ENCODE measurements at regions not wholly inside any gene's neighbourhood (a gene's known extent, or its start where the extent isn't known, plus 50 kb on each side); places are given as distances from the start of the nearest gene placed in this dataset.

- no peaks in the 10 kb centered on the region for H3K4me1 ChIP-seq (ENCODE audit: control insufficient read depth, insufficient read depth, low read length, unreplicated experiment)
- no peak overlapping the region for H2AFZ ChIP-seq (ENCODE audit: low read length, unreplicated experiment)
- peaks cover 24% of the 10 kb centered on the region for H3K27me3 ChIP-seq (ENCODE audit: insufficient read depth, low read length)
- H3K27ac ChIP-seq (ENCODE audit: low read depth, low read length), result no peak overlapping the region
- H3K4me3 ChIP-seq (ENCODE audit: low read depth, low read length), result no peak overlapping the region
- H3K36me3 ChIP-seq (ENCODE audit: insufficient read depth, low read length), result no peaks in the 10 kb centered on the region
- no peaks in the 10 kb centered on the region for H3K79me2 ChIP-seq (ENCODE audit: control insufficient read depth, insufficient read depth, low read length, unreplicated experiment)
Observed at GRCh38 chr1:38690790-38691449, 168.7 kb downstream of the RRAGC start.

GRCh38 chr1:38686927-38687255 is 172.7 kb downstream of the RRAGC start:
- Histone ChIP-seq H3K4me1 (ENCODE audit: control insufficient read depth, insufficient read depth, low read length, unreplicated experiment) (no peaks in the 10 kb centered on the region), H3K36me3 (ENCODE audit: insufficient read depth, low read length) (no peaks in the 10 kb centered on the region), H3K4me3 (ENCODE audit: low read depth, low read length) (no peak overlapping the region), H2AFZ (ENCODE audit: low read length, unreplicated experiment) (no peak overlapping the region), H3K27me3 (ENCODE audit: insufficient read depth, low read length) (peaks cover 37% of the 10 kb centered on the region), H3K79me2 (ENCODE audit: control insufficient read depth, insufficient read depth, low read length, unreplicated experiment) (no peaks in the 10 kb centered on the region), H3K27ac (ENCODE audit: low read depth, low read length) (no peak overlapping the region)

- no peaks in the 10 kb centered on the region for H3K4me1 ChIP-seq (ENCODE audit: control insufficient read depth, insufficient read depth, low read length, unreplicated experiment)
- no peak overlapping the region for H3K4me3 ChIP-seq (ENCODE audit: low read depth, low read length)
- H3K27me3 ChIP-seq (ENCODE audit: insufficient read depth, low read length), result peaks cover 37% of the 10 kb centered on the region
- H3K36me3 ChIP-seq (ENCODE audit: insufficient read depth, low read length), result no peaks in the 10 kb centered on the region
- no peak overlapping the region for H2AFZ ChIP-seq (ENCODE audit: low read length, unreplicated experiment)
- no peak overlapping the region for H3K27ac ChIP-seq (ENCODE audit: low read depth, low read length)
- H3K79me2 ChIP-seq (ENCODE audit: control insufficient read depth, insufficient read depth, low read length, unreplicated experiment), result no peaks in the 10 kb centered on the region
Observed at GRCh38 chr1:38686167-38686926, 173.2 kb downstream of the RRAGC start.

- Histone ChIP-seq H3K4me1 (ENCODE audit: control insufficient read depth, insufficient read depth, low read length, unreplicated experiment) (no peaks in the 10 kb centered on the region), H3K27ac (ENCODE audit: low read depth, low read length) (no peak overlapping the region), H3K4me3 (ENCODE audit: low read depth, low read length) (no peak overlapping the region), H2AFZ (ENCODE audit: low read length, unreplicated experiment) (no peak overlapping the region), H3K36me3 (ENCODE audit: insufficient read depth, low read length) (no peaks in the 10 kb centered on the region), H3K79me2 (ENCODE audit: control insufficient read depth, insufficient read depth, low read length, unreplicated experiment) (no peaks in the 10 kb centered on the region), H3K27me3 (ENCODE audit: insufficient read depth, low read length) (peaks cover 33% of the 10 kb centered on the region)
Observed at GRCh38 chr1:38685388-38685787, 174.2 kb downstream of the RRAGC start.

GRCh38 chr1:38680801-38681510 is 178.6 kb downstream of the RRAGC start:
- Histone ChIP-seq H3K79me2 (ENCODE audit: control insufficient read depth, insufficient read depth, low read length, unreplicated experiment) (no peaks in the 10 kb centered on the region), H3K4me3 (ENCODE audit: low read depth, low read length) (no peak overlapping the region), H3K27me3 (ENCODE audit: insufficient read depth, low read length) (peaks cover 14% of the 10 kb centered on the region), H3K36me3 (ENCODE audit: insufficient read depth, low read length) (no peaks in the 10 kb centered on the region), H3K27ac (ENCODE audit: low read depth, low read length) (no peak overlapping the region), H3K4me1 (ENCODE audit: control insufficient read depth, insufficient read depth, low read length, unreplicated experiment) (no peaks in the 10 kb centered on the region), H2AFZ (ENCODE audit: low read length, unreplicated experiment) (no peak overlapping the region)

GRCh38 chr1:38677756-38678155 is 181.8 kb downstream of the RRAGC start:
- Histone ChIP-seq H3K27me3 (ENCODE audit: insufficient read depth, low read length) (peaks cover 1% of the 10 kb centered on the region; the same call in 1 of the 2 replicates), H3K27ac (ENCODE audit: low read depth, low read length) (no peak overlapping the region), H3K4me3 (ENCODE audit: low read depth, low read length) (no peak overlapping the region), H3K36me3 (ENCODE audit: insufficient read depth, low read length) (no peaks in the 10 kb centered on the region), H3K79me2 (ENCODE audit: control insufficient read depth, insufficient read depth, low read length, unreplicated experiment) (no peaks in the 10 kb centered on the region), H3K4me1 (ENCODE audit: control insufficient read depth, insufficient read depth, low read length, unreplicated experiment) (no peaks in the 10 kb centered on the region), H2AFZ (ENCODE audit: low read length, unreplicated experiment) (no peak overlapping the region)

- no peak overlapping the region for H3K4me3 ChIP-seq (ENCODE audit: low read depth, low read length)
- H3K79me2 ChIP-seq (ENCODE audit: control insufficient read depth, insufficient read depth, low read length, unreplicated experiment), result no peaks in the 10 kb centered on the region
- no peaks in the 10 kb centered on the region for H3K36me3 ChIP-seq (ENCODE audit: insufficient read depth, low read length)
- no peak overlapping the region for H2AFZ ChIP-seq (ENCODE audit: low read length, unreplicated experiment)
- H3K27me3 ChIP-seq (ENCODE audit: insufficient read depth, low read length), result no peaks in the 10 kb centered on the region
- H3K4me1 ChIP-seq (ENCODE audit: control insufficient read depth, insufficient read depth, low read length, unreplicated experiment), result no peaks in the 10 kb centered on the region
- no peak overlapping the region for H3K27ac ChIP-seq (ENCODE audit: low read depth, low read length)
Observed at GRCh38 chr1:38677311-38677710, 182.3 kb downstream of the RRAGC start.

GRCh38 chr1:38672692-38673091 is 186.9 kb downstream of the RRAGC start:
- Histone ChIP-seq H2AFZ (ENCODE audit: low read length, unreplicated experiment) (no peak overlapping the region), H3K27ac (ENCODE audit: low read depth, low read length) (no peak overlapping the region), H3K36me3 (ENCODE audit: insufficient read depth, low read length) (no peaks in the 10 kb centered on the region), H3K4me1 (ENCODE audit: control insufficient read depth, insufficient read depth, low read length, unreplicated experiment) (no peaks in the 10 kb centered on the region), H3K79me2 (ENCODE audit: control insufficient read depth, insufficient read depth, low read length, unreplicated experiment) (no peaks in the 10 kb centered on the region), H3K27me3 (ENCODE audit: insufficient read depth, low read length) (peaks cover 9% of the 10 kb centered on the region; the same call in 1 of the 2 replicates), H3K4me3 (ENCODE audit: low read depth, low read length) (no peak overlapping the region)

GRCh38 chr1:38671221-38671620 is 188.4 kb downstream of the RRAGC start:
- H3K27me3 ChIP-seq (ENCODE audit: insufficient read depth, low read length), result peaks cover 9% of the 10 kb centered on the region; the same call in 1 of the 2 replicates
- no peak overlapping the region for H3K27ac ChIP-seq (ENCODE audit: low read depth, low read length)
- H3K79me2 ChIP-seq (ENCODE audit: control insufficient read depth, insufficient read depth, low read length, unreplicated experiment), result no peaks in the 10 kb centered on the region
- no peak overlapping the region for H3K4me3 ChIP-seq (ENCODE audit: low read depth, low read length)
- H3K4me1 ChIP-seq (ENCODE audit: control insufficient read depth, insufficient read depth, low read length, unreplicated experiment), result no peaks in the 10 kb centered on the region
- no peaks in the 10 kb centered on the region for H3K36me3 ChIP-seq (ENCODE audit: insufficient read depth, low read length)
- no peak overlapping the region for H2AFZ ChIP-seq (ENCODE audit: low read length, unreplicated experiment)

GRCh38 chr1:38670544-38671122 is 188.9 kb downstream of the RRAGC start:
- H3K27me3 ChIP-seq (ENCODE audit: insufficient read depth, low read length), result peaks cover 9% of the 10 kb centered on the region; the same call in 1 of the 2 replicates
- H3K4me1 ChIP-seq (ENCODE audit: control insufficient read depth, insufficient read depth, low read length, unreplicated experiment), result no peaks in the 10 kb centered on the region
- no peak overlapping the region for H2AFZ ChIP-seq (ENCODE audit: low read length, unreplicated experiment)
- no peak overlapping the region for H3K4me3 ChIP-seq (ENCODE audit: low read depth, low read length)
- no peaks in the 10 kb centered on the region for H3K36me3 ChIP-seq (ENCODE audit: insufficient read depth, low read length)
- no peak overlapping the region for H3K27ac ChIP-seq (ENCODE audit: low read depth, low read length)
- no peaks in the 10 kb centered on the region for H3K79me2 ChIP-seq (ENCODE audit: control insufficient read depth, insufficient read depth, low read length, unreplicated experiment)
